CD14-positive monocyte (primary cell): ENCODE measurements at regions not wholly inside any gene's neighbourhood (a gene's known extent, or its start where the extent isn't known, plus 50 kb on each side); places are given as distances from the start of the nearest gene placed in this dataset.

Source experiments
- DNase-seq, 3 donors: peaks; one replicate each; pipeline ENCODE4 v3.0.0-alpha.2; 2011 to 2022
- H2AFZ ChIP-seq: 2 replicates; pipeline ENCODE4 v1.6.0; 2012; ENCODE audit warnings: mild to moderate bottlenecking, low read depth, low read length, inconsistent platforms; ENCODE audit not compliant: insufficient read depth, poor library complexity, severe bottlenecking
- H3K27ac ChIP-seq, 2 donors: 1 replicate in 1 of 2; 2 replicates in 1 of 2; pipeline ENCODE4 v1.5.1; 2012 to 2013; ENCODE audit warnings: low read length in 2 of 2, control low read depth in 1 of 2, inconsistent platforms in 1 of 2, low read depth in 1 of 2, mild to moderate bottlenecking in 1 of 2
- H3K27me3 ChIP-seq, 2 donors: one replicate each; pipeline versions ENCODE4 v1.6.0 to v1.6.1; 2011 to 2013; ENCODE audit warnings: low read length in 2 of 2; ENCODE audit not compliant: control insufficient read depth in 2 of 2, insufficient read depth in 2 of 2
- H3K36me3 ChIP-seq, 2 donors: replicated peaks in 1 of 2; 1 replicate in 1 of 2; 2 replicates in 1 of 2; pipeline versions ENCODE4 v1.5.1 to v1.6.1; 2012 to 2013; ENCODE audit warnings: low read length in 2 of 2, control low read depth in 1 of 2, inconsistent platforms in 1 of 2, mild to moderate bottlenecking in 1 of 2; ENCODE audit not compliant: insufficient read depth in 2 of 2, control insufficient read depth in 1 of 2
- H3K4me1 ChIP-seq, 2 donors: 1 replicate in 1 of 2; 2 replicates in 1 of 2; pipeline versions ENCODE4 v1.5.1 to v1.6.1; 2012 to 2013; ENCODE audit warnings: low read length in 2 of 2, control low read depth in 1 of 2, inconsistent platforms in 1 of 2, mild to moderate bottlenecking in 1 of 2, moderate library complexity in 1 of 2; ENCODE audit not compliant: insufficient read depth in 2 of 2, control insufficient read depth in 1 of 2
- H3K4me2 ChIP-seq: replicated peaks from 2 replicates; pipeline ENCODE3; 2012; ENCODE audit warnings: low read length, moderate library complexity, mild to moderate bottlenecking; ENCODE audit not compliant: poor library complexity, severe bottlenecking; ENCODE audit errors: extremely low read depth
- H3K4me3 ChIP-seq, 3 experiments: fragments of 200-600 bp in 1 of 3; sonication (generic) in 1 of 3; replicated peaks in 1 of 3; 1 replicate in 2 of 3; 2 replicates in 1 of 3; pipeline ENCODE4 v1.5.1; 2011 to 2013; ENCODE audit warnings: low read length in 3 of 3, mild to moderate bottlenecking in 3 of 3, control low read depth in 2 of 3, low read depth in 2 of 3, inconsistent platforms in 1 of 3, moderate library complexity in 1 of 3
- H3K79me2 ChIP-seq: 2 replicates; pipeline ENCODE4 v1.6.0; 2012; ENCODE audit warnings: mild to moderate bottlenecking, control low read depth, inconsistent platforms, low read length, moderate library complexity; ENCODE audit not compliant: insufficient read depth
- H3K9ac ChIP-seq: 2 replicates; pipeline ENCODE4 v1.6.0; 2017; ENCODE audit warnings: low read length, mild to moderate bottlenecking; ENCODE audit not compliant: insufficient read depth, poor library complexity, severe bottlenecking
- H3K9me3 ChIP-seq, 2 donors: replicated peaks in 1 of 2; 1 replicate in 1 of 2; 2 replicates in 1 of 2; pipeline versions ENCODE4 v1.5.1 to v1.6.1; 2012 to 2013; ENCODE audit warnings: low read length in 2 of 2, control low read depth in 1 of 2; ENCODE audit not compliant: control insufficient read depth in 1 of 2, insufficient read depth in 1 of 2
- H4K20me1 ChIP-seq: 2 replicates; pipeline ENCODE4 v1.6.0; 2012; ENCODE audit warnings: mild to moderate bottlenecking, low read length, control low read depth, moderate library complexity; ENCODE audit not compliant: insufficient read depth
- H3K27ac Mint-ChIP-seq, 7 donors: one replicate each; pipeline ENCODE4 v1.8.0; 2020; ENCODE audit warnings: mild to moderate bottlenecking in 7 of 7, mixed read lengths in 7 of 7, moderate library complexity in 6 of 7, inconsistent platforms in 2 of 7
- H3K27me3 Mint-ChIP-seq, 3 donors: one replicate each; pipeline ENCODE4 v1.8.0; 2021 to 2022; ENCODE audit warnings: low read depth in 3 of 3, mild to moderate bottlenecking in 3 of 3, mixed read lengths in 3 of 3, moderate library complexity in 3 of 3, inconsistent platforms in 1 of 3
- H3K36me3 Mint-ChIP-seq, 2 donors: one replicate each; pipeline ENCODE4 v1.8.0; 2020; ENCODE audit warnings: mixed read lengths in 2 of 2, inconsistent platforms in 1 of 2, mild to moderate bottlenecking in 1 of 2
- H3K4me1 Mint-ChIP-seq: one replicate; pipeline ENCODE4 v1.8.0; 2020; ENCODE audit warnings: mild to moderate bottlenecking, mixed read lengths
- H3K4me3 Mint-ChIP-seq, 2 donors: one replicate each; pipeline ENCODE4 v1.8.0; 2020; ENCODE audit warnings: mild to moderate bottlenecking in 2 of 2, mixed read lengths in 2 of 2, moderate library complexity in 1 of 2
- H3K9me3 Mint-ChIP-seq, 7 donors: one replicate each; pipeline ENCODE4 v1.8.0; 2020 to 2022; ENCODE audit warnings: mixed read lengths in 7 of 7, mild to moderate bottlenecking in 6 of 7, moderate library complexity in 6 of 7, inconsistent platforms in 2 of 7
- WGBS: methylation state at CpG from one replicate; pipeline ENCODE4 v1.1.5; 2013; ENCODE audit warnings: missing lambda C conversion rate; ENCODE audit not compliant: insufficient coverage; 5-methylcytosine and 5-hydroxymethylcytosine counted together
- intact Hi-C, 2 donors: fragments of 100-400 bp; cut with micrococcal nuclease; formaldehyde crosslinking; loops; one replicate each; pipeline versions ENCODE4 v1.15.0 to v1.15.1; 2023
- TF ChIP-seq, protein P1 (sequence below): fragments of 200-600 bp; IDR thresholded peaks from one replicate; pipeline ENCODE4 v1.8.0; 2022; ENCODE audit warnings: antibody characterized with exemption, mild to moderate bottlenecking

DNA sequence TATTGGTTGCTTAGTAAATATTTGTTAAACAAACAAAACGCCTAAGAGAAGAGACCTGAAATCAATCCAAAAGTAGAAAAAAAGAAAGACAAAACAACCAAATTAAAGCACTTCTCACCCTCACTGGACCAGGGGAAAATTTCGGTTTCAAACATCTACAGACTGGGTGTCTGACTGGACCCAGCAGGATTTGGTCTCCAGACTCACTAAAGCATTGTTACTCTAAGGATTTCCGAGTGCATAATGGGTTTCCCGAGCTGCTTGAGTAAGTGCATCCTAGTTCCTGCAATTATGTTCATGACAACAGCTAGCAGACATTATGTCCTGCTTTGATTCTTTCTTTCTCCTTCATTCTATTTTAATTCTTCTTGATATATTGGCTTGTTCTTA is 51.8 kb upstream of the FAM3C start:
- H3K27me3 Mint-ChIP-seq = no peaks in the 10 kb centered on the region
- no peaks in the 10 kb centered on the region for H3K79me2 ChIP-seq
- 95% methylated on average over 3 of the region's 4 CpGs for WGBS
- TF ChIP-seq, protein P1, sequence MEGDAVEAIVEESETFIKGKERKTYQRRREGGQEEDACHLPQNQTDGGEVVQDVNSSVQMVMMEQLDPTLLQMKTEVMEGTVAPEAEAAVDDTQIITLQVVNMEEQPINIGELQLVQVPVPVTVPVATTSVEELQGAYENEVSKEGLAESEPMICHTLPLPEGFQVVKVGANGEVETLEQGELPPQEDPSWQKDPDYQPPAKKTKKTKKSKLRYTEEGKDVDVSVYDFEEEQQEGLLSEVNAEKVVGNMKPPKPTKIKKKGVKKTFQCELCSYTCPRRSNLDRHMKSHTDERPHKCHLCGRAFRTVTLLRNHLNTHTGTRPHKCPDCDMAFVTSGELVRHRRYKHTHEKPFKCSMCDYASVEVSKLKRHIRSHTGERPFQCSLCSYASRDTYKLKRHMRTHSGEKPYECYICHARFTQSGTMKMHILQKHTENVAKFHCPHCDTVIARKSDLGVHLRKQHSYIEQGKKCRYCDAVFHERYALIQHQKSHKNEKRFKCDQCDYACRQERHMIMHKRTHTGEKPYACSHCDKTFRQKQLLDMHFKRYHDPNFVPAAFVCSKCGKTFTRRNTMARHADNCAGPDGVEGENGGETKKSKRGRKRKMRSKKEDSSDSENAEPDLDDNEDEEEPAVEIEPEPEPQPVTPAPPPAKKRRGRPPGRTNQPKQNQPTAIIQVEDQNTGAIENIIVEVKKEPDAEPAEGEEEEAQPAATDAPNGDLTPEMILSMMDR = no peak
- H3K4me2 ChIP-seq = no peak overlapping the region
- no peaks in the 10 kb centered on the region for H3K36me3 ChIP-seq
- H3K27ac Mint-ChIP-seq = no peak overlapping the region
- no peak overlapping the region for H3K4me3 ChIP-seq
- no peaks in the 10 kb centered on the region for H3K4me1 ChIP-seq
- intact Hi-C loops = no loop called here
- H3K4me1 Mint-ChIP-seq = no peaks in the 10 kb centered on the region
- no peak for DNase-seq
- H4K20me1 ChIP-seq = no peaks in the 10 kb centered on the region
- H3K4me3 Mint-ChIP-seq = no peak overlapping the region
- no peak overlapping the region for H3K9ac ChIP-seq
- H3K9me3 Mint-ChIP-seq = peaks cover 0 to 5% (median 0%) of the 10 kb centered on the region in 7 donors
- H3K9me3 ChIP-seq = no peaks in the 10 kb centered on the region
- no peaks in the 10 kb centered on the region for H3K36me3 Mint-ChIP-seq
- no peak overlapping the region for H3K27ac ChIP-seq
- no peaks in the 10 kb centered on the region for H3K27me3 ChIP-seq
- no peak overlapping the region for H2AFZ ChIP-seq

DNA sequence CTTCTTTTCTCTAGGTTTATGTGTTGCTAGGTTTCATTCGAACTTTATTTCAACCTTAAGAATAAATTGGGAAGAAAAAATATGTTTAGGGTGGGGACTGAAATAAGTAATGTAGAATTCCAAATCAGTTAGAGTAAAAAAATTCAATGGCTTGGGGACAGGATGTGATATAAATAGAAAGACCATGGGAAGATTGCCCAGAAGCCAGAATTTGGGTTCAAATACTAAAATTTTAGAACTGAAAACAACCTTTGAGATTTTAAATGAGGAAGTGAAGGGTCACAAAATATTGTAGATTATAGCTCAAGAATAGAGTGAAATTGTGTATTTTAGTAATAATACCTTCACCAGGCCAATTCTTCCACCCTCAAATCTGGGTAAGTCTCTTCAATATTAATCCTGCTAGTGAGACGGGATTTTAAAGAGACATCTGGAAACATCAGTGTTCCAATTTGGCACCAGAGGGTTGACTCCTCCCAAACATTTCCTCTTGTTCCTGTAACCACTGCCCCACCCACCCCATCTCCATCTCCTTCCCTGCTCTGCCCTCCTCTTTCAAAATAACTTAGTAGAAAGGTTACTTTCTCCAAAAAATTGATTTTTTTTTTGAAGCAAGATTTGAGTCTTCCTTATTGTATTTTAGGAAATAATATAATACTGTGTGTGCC is 51.3 kb upstream of the FAM3C start:
- Mint-ChIP-seq H3K27me3 (no peaks in the 10 kb centered on the region), H3K4me3 (no peak overlapping the region), H3K4me1 (no peaks in the 10 kb centered on the region), H3K9me3 (peaks cover 0 to 3% (median 0%) of the 10 kb centered on the region in 7 donors), H3K27ac (no peak overlapping the region), H3K36me3 (no peaks in the 10 kb centered on the region)
- H4K20me1 ChIP-seq = no peaks in the 10 kb centered on the region
- no peak overlapping the region for H3K4me3 ChIP-seq
- no peaks in the 10 kb centered on the region for H3K79me2 ChIP-seq
- no peak overlapping the region for H2AFZ ChIP-seq
- H3K36me3 ChIP-seq = no peaks in the 10 kb centered on the region
- TF ChIP-seq, protein P1 = no peak
- intact Hi-C loops = no loop called here
- H3K27ac ChIP-seq = no peak overlapping the region
- WGBS = 100% methylated on average over 1 of the region's 2 CpGs
- H3K27me3 ChIP-seq = no peaks in the 10 kb centered on the region
- no peaks in the 10 kb centered on the region for H3K4me1 ChIP-seq
- DNase-seq = no peak
- H3K4me2 ChIP-seq = no peak overlapping the region
- H3K9ac ChIP-seq = no peak overlapping the region
- no peaks in the 10 kb centered on the region for H3K9me3 ChIP-seq
